ENCODE measurements at regions not wholly inside any gene's neighbourhood (a gene's known extent, or its start where the extent isn't known, plus 50 kb on each side); places are given as distances from the start of the nearest gene placed in this dataset.

GRCh38 chr4:171017593-171017992 is 795.6 kb upstream of the GALNTL6 start:
- H3K9me3 ChIP-seq (ENCODE audit: control insufficient read depth, low read length) = no peaks in the 10 kb centered on the region
- H3K4me3 ChIP-seq (ENCODE audit: low read depth, low read length) = no peak overlapping the region
- no peak overlapping the region for H3K4me2 ChIP-seq (ENCODE audit: low read length)
- no peaks in the 10 kb centered on the region for H3K36me3 ChIP-seq (ENCODE audit: control insufficient read depth, insufficient read depth, low read length)
- no peak overlapping the region for H3K9ac ChIP-seq
- H3K4me1 ChIP-seq = no peaks in the 10 kb centered on the region
- H3K79me2 ChIP-seq = no peaks in the 10 kb centered on the region
- H2AFZ ChIP-seq = no peak overlapping the region
- no peak overlapping the region for H3K27ac ChIP-seq
- no peak for TF ChIP-seq CTCF (IDR thresholded peaks at IDR 0.05)
- H3K27me3 ChIP-seq (ENCODE audit: control insufficient read depth, insufficient read depth, low read length) = no peaks in the 10 kb centered on the region

GRCh38 chr4:171016145-171016544 is 797.1 kb upstream of the GALNTL6 start:
- Histone ChIP-seq H3K79me2 (no peaks in the 10 kb centered on the region), H3K9ac (no peak overlapping the region), H3K4me2 (ENCODE audit: low read length) (no peak overlapping the region), H2AFZ (no peak overlapping the region), H3K27me3 (ENCODE audit: control insufficient read depth, insufficient read depth, low read length) (no peaks in the 10 kb centered on the region), H3K4me1 (no peaks in the 10 kb centered on the region), H3K4me3 (ENCODE audit: low read depth, low read length) (no peak overlapping the region), H3K27ac (no peak overlapping the region), H3K9me3 (ENCODE audit: control insufficient read depth, low read length) (no peaks in the 10 kb centered on the region), H3K36me3 (ENCODE audit: control insufficient read depth, insufficient read depth, low read length) (no peaks in the 10 kb centered on the region)
- TF ChIP-seq CTCF (IDR thresholded peaks at IDR 0.05) = no peak

GRCh38 chr4:171015441-171015840 is 797.8 kb upstream of the GALNTL6 start:
- no peak overlapping the region for H3K4me2 ChIP-seq (ENCODE audit: low read length)
- no peak overlapping the region for H3K27ac ChIP-seq
- TF ChIP-seq CTCF (IDR thresholded peaks at IDR 0.05) = no peak
- H2AFZ ChIP-seq = no peak overlapping the region
- H3K79me2 ChIP-seq = no peaks in the 10 kb centered on the region
- H3K36me3 ChIP-seq (ENCODE audit: control insufficient read depth, insufficient read depth, low read length) = no peaks in the 10 kb centered on the region
- no peaks in the 10 kb centered on the region for H3K4me1 ChIP-seq
- no peaks in the 10 kb centered on the region for H3K9me3 ChIP-seq (ENCODE audit: control insufficient read depth, low read length)
- no peak overlapping the region for H3K4me3 ChIP-seq (ENCODE audit: low read depth, low read length)
- no peaks in the 10 kb centered on the region for H3K27me3 ChIP-seq (ENCODE audit: control insufficient read depth, insufficient read depth, low read length)
- no peak overlapping the region for H3K9ac ChIP-seq

GRCh38 chr4:171007618-171008390 is 805.4 kb upstream of the GALNTL6 start:
- H2AFZ ChIP-seq = no peak overlapping the region
- H3K27me3 ChIP-seq (ENCODE audit: control insufficient read depth, insufficient read depth, low read length) = no peaks in the 10 kb centered on the region
- no peak for TF ChIP-seq CTCF (IDR thresholded peaks at IDR 0.05)
- no peak overlapping the region for H3K27ac ChIP-seq
- no peaks in the 10 kb centered on the region for H3K79me2 ChIP-seq
- H3K36me3 ChIP-seq (ENCODE audit: control insufficient read depth, insufficient read depth, low read length) = no peaks in the 10 kb centered on the region
- H3K9me3 ChIP-seq (ENCODE audit: control insufficient read depth, low read length) = no peaks in the 10 kb centered on the region
- H3K9ac ChIP-seq = no peak overlapping the region
- no peak overlapping the region for H3K4me2 ChIP-seq (ENCODE audit: low read length)
- no peak overlapping the region for H3K4me3 ChIP-seq (ENCODE audit: low read depth, low read length)
- H3K4me1 ChIP-seq = no peaks in the 10 kb centered on the region

- no peak overlapping the region for H3K9ac ChIP-seq
- no peak overlapping the region for H3K27ac ChIP-seq
- no peaks in the 10 kb centered on the region for H3K27me3 ChIP-seq (ENCODE audit: control insufficient read depth, insufficient read depth, low read length)
- H3K9me3 ChIP-seq (ENCODE audit: control insufficient read depth, low read length) = no peaks in the 10 kb centered on the region
- no peaks in the 10 kb centered on the region for H3K36me3 ChIP-seq (ENCODE audit: control insufficient read depth, insufficient read depth, low read length)
- H3K4me3 ChIP-seq (ENCODE audit: low read depth, low read length) = no peak overlapping the region
- TF ChIP-seq CTCF (IDR thresholded peaks at IDR 0.05) = no peak
- H2AFZ ChIP-seq = no peak overlapping the region
- H3K4me2 ChIP-seq (ENCODE audit: low read length) = no peak overlapping the region
- H3K4me1 ChIP-seq = no peaks in the 10 kb centered on the region
- H3K79me2 ChIP-seq = no peaks in the 10 kb centered on the region
Measured at GRCh38 chr4:171002246-171002645, 811.0 kb upstream of the GALNTL6 start.

All from parathyroid adenoma (tissue), 2 donors.